ENCODE measurements at regions not wholly inside any gene's neighbourhood (a gene's known extent, or its start where the extent isn't known, plus 50 kb on each side); places are given as distances from the start of the nearest gene placed in this dataset.

- no peaks in the 10 kb centered on the region for H3F3A ChIP-seq (replicated peaks; ENCODE audit: low read depth)
- H3K4me3 Mint-ChIP-seq, result no peak overlapping the region
- TF ChIP-seq REST (IDR thresholded peaks at IDR 0.05; ENCODE audit: unreplicated experiment) (no peak), EZH2phosphoT487 (IDR thresholded peaks at IDR 0.05; ENCODE audit: unreplicated experiment) (no peak), ZNF462 (CRISPR knock-in tag; IDR thresholded peaks at IDR 0.05) (no peak), ETS1 (IDR thresholded peaks at IDR 0.05) (no peak), ZNF114 (CRISPR knock-in tag; IDR thresholded peaks at IDR 0.05) (no peak), NANOG (IDR thresholded peaks at IDR 0.05; ENCODE audit: borderline replicate concordance) (no peak), CTCF (conservative IDR thresholded peaks at IDR 0.05; ENCODE audit: low read depth in 2 of 2) (no peak), POLR2AphosphoS5 (IDR thresholded peaks at IDR 0.05; ENCODE audit: low read depth) (no peak), ZNF331 (CRISPR knock-in tag; IDR thresholded peaks at IDR 0.05; ENCODE audit: low read depth) (no peak), CREB1 (CRISPR knock-in tag; IDR thresholded peaks at IDR 0.05; ENCODE audit: low read depth) (no peak), EZH2 (IDR thresholded peaks at IDR 0.05; ENCODE audit: low read depth, unreplicated experiment) (no peak), JUNB (IDR thresholded peaks at IDR 0.05; ENCODE audit: unreplicated experiment) (no peak), STAT1 (IDR thresholded peaks at IDR 0.05; ENCODE audit: unreplicated experiment) (no peak)
- no peak overlapping the region for H3K4me2 ChIP-seq
- no peak overlapping the region for H2AFZ ChIP-seq
- H4K20me1 ChIP-seq (replicated peaks; ENCODE audit: insufficient read depth), result no peaks in the 10 kb centered on the region
- H3K4me1 ChIP-seq (ENCODE audit: insufficient read depth), result no peaks in the 10 kb centered on the region
- H3K27me3 ChIP-seq (ENCODE audit: insufficient read depth), result no peaks in the 10 kb centered on the region
- H3K27ac ChIP-seq (ENCODE audit: low read depth), result no peak overlapping the region
- H3K36me3 Mint-ChIP-seq (ENCODE audit: low read depth), result no peaks in the 10 kb centered on the region
- H3K27me3 Mint-ChIP-seq (ENCODE audit: insufficient read depth, low read depth, poor library complexity), result peaks cover 6% of the 10 kb centered on the region
- H3K9me2 ChIP-seq (ENCODE audit: insufficient read depth), result peaks cover 4% of the 10 kb centered on the region; the same call in 1 of the 2 replicates
- DNase-seq (ENCODE audit: low spot score) (no peak), ATAC-seq (no peak)
- no peaks in the 10 kb centered on the region for H3K36me3 ChIP-seq (ENCODE audit: insufficient read depth)
- H3K27ac Mint-ChIP-seq, result no peak overlapping the region
- no peaks in the 10 kb centered on the region for H3K79me2 ChIP-seq (replicated peaks; ENCODE audit: insufficient read depth)
- no peaks in the 10 kb centered on the region; the same call in 2 of the 3 replicates for H3K4me1 Mint-ChIP-seq
- H3K4me3 ChIP-seq, result no peak overlapping the region
- H3K9me3 Mint-ChIP-seq, result no peaks in the 10 kb centered on the region
Measured at GRCh38 chr1:170366980-170367379, 165.0 kb upstream of the GORAB start.
